ENCODE measurements at regions not wholly inside any gene's neighbourhood (a gene's known extent, or its start where the extent isn't known, plus 50 kb on each side); places are given as distances from the start of the nearest gene placed in this dataset.

DNA sequence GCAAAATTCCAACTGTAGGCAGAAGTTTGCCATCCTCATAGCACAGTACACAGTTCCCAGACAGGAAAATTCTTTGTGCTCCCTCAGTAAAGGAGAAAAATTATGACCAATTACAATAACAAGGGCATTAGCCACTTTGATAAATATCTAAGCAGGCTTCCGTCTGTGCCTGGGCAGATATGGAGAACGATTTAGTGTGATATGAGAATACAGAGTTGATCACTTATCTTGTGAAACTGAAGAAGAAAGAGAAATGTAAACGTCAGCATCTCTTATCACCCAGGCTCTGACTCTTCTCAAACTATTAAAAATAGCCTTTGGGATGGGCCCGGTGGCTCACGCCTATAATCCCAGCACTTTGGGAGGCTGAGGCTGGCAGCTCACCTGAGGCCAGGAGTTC lies 54.5 kb upstream of the TIAM1 start:
- TF ChIP-seq TCF4 (CRISPR knock-in tag; IDR thresholded peaks at IDR 0.05; ENCODE audit: borderline replicate concordance) (peak; percentile 39; the same call in 1 of the 2 replicates), GLIS3 (CRISPR knock-in tag; IDR thresholded peaks at IDR 0.05) (no peak)
- TF ChIP-seq, protein P1, sequence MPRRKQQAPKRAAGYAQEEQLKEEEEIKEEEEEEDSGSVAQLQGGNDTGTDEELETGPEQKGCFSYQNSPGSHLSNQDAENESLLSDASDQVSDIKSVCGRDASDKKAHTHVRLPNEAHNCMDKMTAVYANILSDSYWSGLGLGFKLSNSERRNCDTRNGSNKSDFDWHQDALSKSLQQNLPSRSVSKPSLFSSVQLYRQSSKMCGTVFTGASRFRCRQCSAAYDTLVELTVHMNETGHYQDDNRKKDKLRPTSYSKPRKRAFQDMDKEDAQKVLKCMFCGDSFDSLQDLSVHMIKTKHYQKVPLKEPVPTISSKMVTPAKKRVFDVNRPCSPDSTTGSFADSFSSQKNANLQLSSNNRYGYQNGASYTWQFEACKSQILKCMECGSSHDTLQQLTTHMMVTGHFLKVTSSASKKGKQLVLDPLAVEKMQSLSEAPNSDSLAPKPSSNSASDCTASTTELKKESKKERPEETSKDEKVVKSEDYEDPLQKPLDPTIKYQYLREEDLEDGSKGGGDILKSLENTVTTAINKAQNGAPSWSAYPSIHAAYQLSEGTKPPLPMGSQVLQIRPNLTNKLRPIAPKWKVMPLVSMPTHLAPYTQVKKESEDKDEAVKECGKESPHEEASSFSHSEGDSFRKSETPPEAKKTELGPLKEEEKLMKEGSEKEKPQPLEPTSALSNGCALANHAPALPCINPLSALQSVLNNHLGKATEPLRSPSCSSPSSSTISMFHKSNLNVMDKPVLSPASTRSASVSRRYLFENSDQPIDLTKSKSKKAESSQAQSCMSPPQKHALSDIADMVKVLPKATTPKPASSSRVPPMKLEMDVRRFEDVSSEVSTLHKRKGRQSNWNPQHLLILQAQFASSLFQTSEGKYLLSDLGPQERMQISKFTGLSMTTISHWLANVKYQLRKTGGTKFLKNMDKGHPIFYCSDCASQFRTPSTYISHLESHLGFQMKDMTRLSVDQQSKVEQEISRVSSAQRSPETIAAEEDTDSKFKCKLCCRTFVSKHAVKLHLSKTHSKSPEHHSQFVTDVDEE (CRISPR knock-in tag; IDR thresholded peaks at IDR 0.05) = peak; percentile 58; the same call in 1 of the 2 replicates
- ATAC-seq = no peak

- ATAC-seq = no peak
- TF ChIP-seq SNAI2 (CRISPR knock-in tag; IDR thresholded peaks at IDR 0.05) (no peak), TCF4 (CRISPR knock-in tag; IDR thresholded peaks at IDR 0.05; ENCODE audit: borderline replicate concordance) (no peak), PPARA (CRISPR knock-in tag; IDR thresholded peaks at IDR 0.05; ENCODE audit: borderline replicate concordance) (no peak), ZNF565 (CRISPR knock-in tag; conservative IDR thresholded peaks at IDR 0.05; ENCODE audit: low read depth) (no peak), PATZ1 (CRISPR knock-in tag; IDR thresholded peaks at IDR 0.05; ENCODE audit: borderline replicate concordance) (no peak), ZFP3 (CRISPR knock-in tag; IDR thresholded peaks at IDR 0.05) (no peak), CREB5 (CRISPR knock-in tag; IDR thresholded peaks at IDR 0.05; ENCODE audit: low read depth) (no peak), ISL1 (CRISPR knock-in tag; IDR thresholded peaks at IDR 0.05) (no peak), ZNF70 (CRISPR knock-in tag; IDR thresholded peaks at IDR 0.05) (no peak), ZC3H10 (CRISPR knock-in tag; IDR thresholded peaks at IDR 0.05) (no peak), RARB (CRISPR knock-in tag; IDR thresholded peaks at IDR 0.05) (no peak), ZFP30 (CRISPR knock-in tag; IDR thresholded peaks at IDR 0.05) (no peak), TOX (CRISPR knock-in tag; IDR thresholded peaks at IDR 0.05; ENCODE audit: borderline replicate concordance) (no peak), ARNTL (CRISPR knock-in tag; IDR thresholded peaks at IDR 0.05; ENCODE audit: borderline replicate concordance, low read depth) (no peak)
- TF ChIP-seq, protein P2, sequence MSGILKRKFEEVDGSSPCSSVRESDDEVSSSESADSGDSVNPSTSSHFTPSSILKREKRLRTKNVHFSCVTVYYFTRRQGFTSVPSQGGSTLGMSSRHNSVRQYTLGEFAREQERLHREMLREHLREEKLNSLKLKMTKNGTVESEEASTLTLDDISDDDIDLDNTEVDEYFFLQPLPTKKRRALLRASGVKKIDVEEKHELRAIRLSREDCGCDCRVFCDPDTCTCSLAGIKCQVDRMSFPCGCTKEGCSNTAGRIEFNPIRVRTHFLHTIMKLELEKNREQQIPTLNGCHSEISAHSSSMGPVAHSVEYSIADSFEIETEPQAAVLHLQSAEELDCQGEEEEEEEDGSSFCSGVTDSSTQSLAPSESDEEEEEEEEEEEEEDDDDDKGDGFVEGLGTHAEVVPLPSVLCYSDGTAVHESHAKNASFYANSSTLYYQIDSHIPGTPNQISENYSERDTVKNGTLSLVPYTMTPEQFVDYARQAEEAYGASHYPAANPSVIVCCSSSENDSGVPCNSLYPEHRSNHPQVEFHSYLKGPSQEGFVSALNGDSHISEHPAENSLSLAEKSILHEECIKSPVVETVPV (CRISPR knock-in tag; IDR thresholded peaks at IDR 0.05) = no peak
Observed at GRCh38 chr21:31397939-31398338, 53.9 kb upstream of the TIAM1 start.

DNA sequence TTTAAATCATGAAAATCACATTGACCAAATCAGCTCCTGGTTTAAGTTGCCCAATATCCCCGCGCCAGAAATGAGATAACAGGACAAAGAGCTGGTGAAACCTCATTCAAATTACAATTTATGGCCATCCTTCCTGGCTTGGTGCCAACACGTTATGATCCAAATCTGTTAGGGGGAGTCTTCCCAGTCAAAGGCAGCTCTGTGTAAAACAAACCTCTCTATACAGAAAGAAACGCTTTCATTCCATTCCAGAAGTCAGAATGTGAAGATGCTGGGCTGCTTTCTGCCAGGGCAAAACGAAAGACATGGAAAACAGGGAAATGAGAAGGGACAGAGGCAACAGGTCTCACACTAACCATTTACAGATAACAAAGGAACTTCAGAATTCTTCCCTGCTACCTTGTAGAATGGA lies 53.5 kb upstream of the TIAM1 start:
- no peak for ATAC-seq
- TF ChIP-seq, protein P1 (CRISPR knock-in tag; IDR thresholded peaks at IDR 0.05) = no peak
- TF ChIP-seq POU6F1 (CRISPR knock-in tag; IDR thresholded peaks at IDR 0.05; ENCODE audit: borderline replicate concordance, low read depth) = no peak
- TF ChIP-seq GLIS3 (CRISPR knock-in tag; IDR thresholded peaks at IDR 0.05) = no peak
- no peak for TF ChIP-seq TOX (CRISPR knock-in tag; IDR thresholded peaks at IDR 0.05; ENCODE audit: borderline replicate concordance)
- TF ChIP-seq ZFP3 (CRISPR knock-in tag; IDR thresholded peaks at IDR 0.05) = no peak
- TF ChIP-seq BACH2 (CRISPR knock-in tag; IDR thresholded peaks at IDR 0.05; ENCODE audit: borderline replicate concordance) = no peak
- TF ChIP-seq ISL1 (CRISPR knock-in tag; IDR thresholded peaks at IDR 0.05) = peak; percentile 51
- TF ChIP-seq RARB (CRISPR knock-in tag; IDR thresholded peaks at IDR 0.05) = no peak

Data from SK-N-SH treated with all-trans-retinoic acid at 6 μM for 48 hours (cell line).